B cell (primary cell): ENCODE measurements at regions not wholly inside any gene's neighbourhood (a gene's known extent, or its start where the extent isn't known, plus 50 kb on each side); places are given as distances from the start of the nearest gene placed in this dataset.

Experiments
- ATAC-seq: fragments of 200-7000 bp; cut with Tn5 transposase; one replicate; pipeline ENCODE4 v1.10.0; 2021; ENCODE audit warnings: low read depth, mild to moderate bottlenecking, moderate number of reproducible peaks, moderate library complexity
- CTCF ChIA-PET: fragments of 350-600 bp; sonication (Branson Sonifier 250); formaldehyde crosslinking; loops from one replicate; lab custom pipeline; 2021; ENCODE audit warnings: antibody characterized with exemption, inconsistent platforms; lab: Charles Lee
- POLR2A ChIA-PET: fragments of 350-600 bp; sonication (Branson Sonifier 250); formaldehyde crosslinking; loops from one replicate; lab custom pipeline; 2021; ENCODE audit warnings: antibody characterized with exemption; lab: Charles Lee
- DNase-seq: peaks from one replicate; pipeline ENCODE4 v3.0.0; 2013
- H2AFZ ChIP-seq: 2 replicates; pipeline ENCODE4 v1.6.1; 2012; ENCODE audit warnings: mild to moderate bottlenecking, low read depth, low read length; ENCODE audit not compliant: insufficient read depth, poor library complexity, severe bottlenecking
- H3K27ac ChIP-seq, 2 donors: 1 replicate in 1 of 2; 2 replicates in 1 of 2; pipeline ENCODE4 v1.5.1; 2012 to 2013; ENCODE audit warnings: low read length in 2 of 2, mild to moderate bottlenecking in 2 of 2, moderate library complexity in 1 of 2
- H3K27me3 ChIP-seq, 4 experiments: fragments of 200-600 bp in 1 of 4; sonication (generic) in 1 of 4; replicated peaks in 1 of 4; 1 replicate in 2 of 4; 2 replicates in 2 of 4; pipeline versions ENCODE4 v1.6.1 to v1.7.0; 2013 to 2016; ENCODE audit warnings: low read length in 3 of 4, mild to moderate bottlenecking in 2 of 4, mixed read lengths in 1 of 4, moderate library complexity in 1 of 4; ENCODE audit not compliant: insufficient read depth in 4 of 4, control insufficient read depth in 3 of 4; ENCODE audit errors: control extremely low read depth in 1 of 4
- H3K36me3 ChIP-seq, 2 experiments: replicated peaks in 1 of 2; 1 replicate in 1 of 2; 2 replicates in 1 of 2; pipeline versions ENCODE4 v1.6.1 to v1.7.1; 2013; ENCODE audit warnings: low read length in 1 of 2; ENCODE audit not compliant: insufficient read depth in 2 of 2, control insufficient read depth in 1 of 2; ENCODE audit errors: control extremely low read depth in 1 of 2, extremely low read depth in 1 of 2
- H3K4me1 ChIP-seq, 2 donors: fragments of 200-600 bp in 1 of 2; sonication (generic) in 1 of 2; 1 replicate in 1 of 2; 2 replicates in 1 of 2; pipeline versions ENCODE4 v1.5.1 to v1.6.1; 2013 to 2017; ENCODE audit warnings: low read length in 2 of 2; ENCODE audit not compliant: control insufficient read depth in 2 of 2, insufficient read depth in 2 of 2
- H3K4me2 ChIP-seq: replicated peaks from 2 replicates; pipeline ENCODE3; 2012; ENCODE audit warnings: mild to moderate bottlenecking, low read depth, low read length; ENCODE audit not compliant: poor library complexity, severe bottlenecking
- H3K4me3 ChIP-seq, 5 experiments: fragments of 200-600 bp in 1 of 5; sonication (generic) in 1 of 5; 1 replicate in 3 of 5; 2 replicates in 2 of 5; pipeline versions ENCODE4 v1.5.1 to v1.7.0; 2011 to 2016; ENCODE audit warnings: low read length in 4 of 5, mild to moderate bottlenecking in 4 of 5, low read depth in 2 of 5, control low read depth in 1 of 5, moderate library complexity in 1 of 5; ENCODE audit not compliant: insufficient read depth in 1 of 5; ENCODE audit errors: control extremely low read depth in 1 of 5, extremely low read depth in 1 of 5
- H3K79me2 ChIP-seq: fragments of 200-600 bp; sonication (generic); one replicate; pipeline ENCODE4 v1.6.0; 2016; ENCODE audit warnings: low read length; ENCODE audit not compliant: control insufficient read depth, insufficient read depth
- H3K9ac ChIP-seq: fragments of 200-600 bp; sonication (generic); 2 replicates; pipeline ENCODE4 v1.6.1; 2017; ENCODE audit warnings: mild to moderate bottlenecking, low read length, moderate library complexity
- H3K9me3 ChIP-seq, 3 donors: one replicate each; pipeline versions ENCODE4 v1.6.1 to v1.7.1; 2013; ENCODE audit warnings: low read length in 2 of 3; ENCODE audit not compliant: control insufficient read depth in 2 of 3, insufficient read depth in 1 of 3; ENCODE audit errors: control extremely low read depth in 1 of 3
- H4K20me1 ChIP-seq: 2 replicates; pipeline ENCODE4 v1.6.0; 2012; ENCODE audit warnings: mild to moderate bottlenecking, low read length; ENCODE audit not compliant: insufficient read depth, control insufficient read depth, poor library complexity, severe bottlenecking
- H3K27ac Mint-ChIP-seq: one replicate; pipeline ENCODE4 v1.8.0; 2021; ENCODE audit warnings: mixed read lengths
- H3K27me3 Mint-ChIP-seq: one replicate; pipeline ENCODE4 v1.8.0; 2021; ENCODE audit warnings: mixed read lengths
- H3K4me1 Mint-ChIP-seq: one replicate; pipeline ENCODE4 v1.8.0; 2021; ENCODE audit warnings: mixed read lengths
- H3K4me3 Mint-ChIP-seq: one replicate; pipeline ENCODE4 v1.8.0; 2021; ENCODE audit warnings: mixed read lengths
- H3K9me3 Mint-ChIP-seq: one replicate; pipeline ENCODE4 v1.8.0; 2022; ENCODE audit warnings: mixed read lengths; ENCODE audit not compliant: insufficient read depth
- EZH2 ChIP-seq: IDR thresholded peaks from 2 replicates; pipeline ENCODE4 v1.6.1; 2012; ENCODE audit warnings: borderline replicate concordance, low read depth, mild to moderate bottlenecking, moderate library complexity, low read length; ENCODE audit not compliant: insufficient read depth, poor library complexity, severe bottlenecking
- intact Hi-C: fragments of 100-400 bp; cut with micrococcal nuclease; formaldehyde crosslinking; loops from one replicate; pipeline ENCODE4 v1.10.0; 2022
- TF ChIP-seq, protein P1 (sequence below): fragments of 200-600 bp; IDR thresholded peaks from one replicate; pipeline ENCODE4 v1.8.0; 2022; ENCODE audit warnings: antibody characterized with exemption, mild to moderate bottlenecking

DNA sequence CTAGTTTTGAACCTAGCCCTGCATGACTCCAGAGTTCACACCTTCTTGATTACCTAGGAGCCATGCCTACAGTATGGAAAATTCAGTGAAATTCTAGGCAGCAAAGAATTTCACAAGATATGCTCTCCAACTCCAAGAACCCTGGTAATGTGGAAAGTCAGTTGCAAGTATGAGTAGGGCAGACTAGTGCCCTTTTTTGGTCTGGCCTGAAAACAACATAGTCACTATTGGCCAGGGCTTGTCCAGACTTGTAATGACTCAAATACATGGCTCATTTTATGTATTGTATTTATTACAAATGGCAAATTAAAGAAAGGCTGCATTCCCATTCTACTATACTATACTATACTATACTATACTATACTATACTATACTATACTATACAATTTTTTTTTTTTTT lies 160.4 kb downstream of the ESM1 start:
- Histone ChIP-seq H3K36me3 (no peaks in the 10 kb centered on the region), H3K4me2 (no peak overlapping the region), H3K9ac (no peak overlapping the region), H3K27me3 (no peaks in the 10 kb centered on the region), H4K20me1 (no peaks in the 10 kb centered on the region), H3K79me2 (no peaks in the 10 kb centered on the region), H3K4me3 (no peak overlapping the region), H3K4me1 (peaks cover 4 to 5% of the 10 kb centered on the region in 2 donors), H2AFZ (no peak overlapping the region), H3K27ac (no peak overlapping the region), H3K9me3 (peaks cover 0 to 4% (median 0%) of the 10 kb centered on the region in 3 donors)
- no peak overlapping the region for H3K4me3 Mint-ChIP-seq
- DNase-seq (no peak), ATAC-seq (no peak)
- H3K27me3 Mint-ChIP-seq = no peaks in the 10 kb centered on the region
- ChIA-PET POLR2A (no interaction called here), CTCF (interaction anchor here (0.8 kb wide), 1 partner anchor 10 kb away, joined by 3 read pairs; no protein-coding TSS in a partner anchor)
- no peak for TF ChIP-seq EZH2
- TF ChIP-seq, protein P1, sequence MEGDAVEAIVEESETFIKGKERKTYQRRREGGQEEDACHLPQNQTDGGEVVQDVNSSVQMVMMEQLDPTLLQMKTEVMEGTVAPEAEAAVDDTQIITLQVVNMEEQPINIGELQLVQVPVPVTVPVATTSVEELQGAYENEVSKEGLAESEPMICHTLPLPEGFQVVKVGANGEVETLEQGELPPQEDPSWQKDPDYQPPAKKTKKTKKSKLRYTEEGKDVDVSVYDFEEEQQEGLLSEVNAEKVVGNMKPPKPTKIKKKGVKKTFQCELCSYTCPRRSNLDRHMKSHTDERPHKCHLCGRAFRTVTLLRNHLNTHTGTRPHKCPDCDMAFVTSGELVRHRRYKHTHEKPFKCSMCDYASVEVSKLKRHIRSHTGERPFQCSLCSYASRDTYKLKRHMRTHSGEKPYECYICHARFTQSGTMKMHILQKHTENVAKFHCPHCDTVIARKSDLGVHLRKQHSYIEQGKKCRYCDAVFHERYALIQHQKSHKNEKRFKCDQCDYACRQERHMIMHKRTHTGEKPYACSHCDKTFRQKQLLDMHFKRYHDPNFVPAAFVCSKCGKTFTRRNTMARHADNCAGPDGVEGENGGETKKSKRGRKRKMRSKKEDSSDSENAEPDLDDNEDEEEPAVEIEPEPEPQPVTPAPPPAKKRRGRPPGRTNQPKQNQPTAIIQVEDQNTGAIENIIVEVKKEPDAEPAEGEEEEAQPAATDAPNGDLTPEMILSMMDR = no peak
- intact Hi-C loops = no loop called here
- peaks cover 7% of the 10 kb centered on the region for H3K4me1 Mint-ChIP-seq
- no peak overlapping the region for H3K27ac Mint-ChIP-seq
- H3K9me3 Mint-ChIP-seq = no peaks in the 10 kb centered on the region

DNA sequence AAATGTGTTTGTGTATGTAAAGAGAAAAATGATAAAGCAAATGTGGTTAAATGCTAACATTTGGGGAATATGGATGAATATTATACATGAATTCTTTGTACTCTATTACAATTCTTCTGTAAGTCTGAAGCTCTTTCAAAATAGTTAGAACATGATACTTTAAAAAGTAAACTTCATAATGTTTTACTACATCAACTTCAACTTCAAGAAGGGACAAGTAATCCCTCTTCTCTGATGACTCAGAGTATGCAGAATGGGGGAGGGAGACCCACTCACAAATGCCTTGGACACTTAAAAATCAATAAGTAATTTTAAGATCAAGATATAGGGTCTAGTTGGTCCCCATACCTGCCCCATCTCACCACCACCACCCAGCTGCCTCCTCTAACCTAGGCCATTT lies 162.4 kb downstream of the ESM1 start:
- intact Hi-C loops = no loop called here
- no peak for DNase-seq

More for the DNA sequence above, 162.4 kb downstream of the ESM1 start:
- no peak overlapping the region for H2AFZ ChIP-seq
- no peaks in the 10 kb centered on the region for H3K79me2 ChIP-seq
- no peaks in the 10 kb centered on the region for H4K20me1 ChIP-seq
- Mint-ChIP-seq H3K4me3 (no peak overlapping the region), H3K27me3 (no peaks in the 10 kb centered on the region), H3K9me3 (no peaks in the 10 kb centered on the region), H3K27ac (no peak overlapping the region), H3K4me1 (no peaks in the 10 kb centered on the region)
- CTCF ChIA-PET = no interaction called here
- no peak overlapping the region for H3K27ac ChIP-seq
- TF ChIP-seq, protein P1 = no peak
- TF ChIP-seq EZH2 = no peak
- H3K36me3 ChIP-seq = no peaks in the 10 kb centered on the region
- no peak for ATAC-seq
- H3K4me2 ChIP-seq = no peak overlapping the region
- no peaks in the 10 kb centered on the region for H3K4me1 ChIP-seq
- H3K4me3 ChIP-seq = no peak overlapping the region
- no peaks in the 10 kb centered on the region for H3K9me3 ChIP-seq
- POLR2A ChIA-PET = no interaction called here
- no peaks in the 10 kb centered on the region for H3K27me3 ChIP-seq
- H3K9ac ChIP-seq = no peak overlapping the region
